ENCODE measurements at regions not wholly inside any gene's neighbourhood (a gene's known extent, or its start where the extent isn't known, plus 50 kb on each side); places are given as distances from the start of the nearest gene placed in this dataset.
"Not testable (repeated sequence)": the region's sequence is repeated elsewhere in the genome, so short reads cannot be mapped to it uniquely, and the experiment has no call there.

GRCh38 chr2:163934131-163934530, 198.3 kb upstream of the FIGN start:
- TF ChIP-seq CTCF (IDR thresholded peaks at IDR 0.05; ENCODE audit: extremely low read depth, missing control alignments), result no peak
- no peak for DNase-seq (ENCODE audit: low spot score)

- no peak for DNase-seq (ENCODE audit: low spot score)
- TF ChIP-seq CTCF (IDR thresholded peaks at IDR 0.05; ENCODE audit: extremely low read depth, missing control alignments), result no peak
These were observed 183.9 kb upstream of the FIGN start for GRCh38 chr2:163919717-163920116.

GRCh38 chr2:163914486-163914885, 178.7 kb upstream of the FIGN start:
- not testable (repeated sequence) for DNase-seq (ENCODE audit: low spot score)

- not testable (repeated sequence) for DNase-seq (ENCODE audit: low spot score)
These were observed 177.7 kb upstream of the FIGN start for GRCh38 chr2:163913532-163913944.

- TF ChIP-seq CTCF (IDR thresholded peaks at IDR 0.05; ENCODE audit: extremely low read depth, missing control alignments), result no peak
- no peak for DNase-seq (ENCODE audit: low spot score)
These were observed 173.7 kb upstream of the FIGN start for GRCh38 chr2:163909411-163910080.

GRCh38 chr2:163906410-163906809, 170.6 kb upstream of the FIGN start:
- TF ChIP-seq CTCF (IDR thresholded peaks at IDR 0.05; ENCODE audit: extremely low read depth, missing control alignments), result no peak
- DNase-seq (ENCODE audit: low spot score), result no peak

GRCh38 chr2:163897799-163898198, 162.0 kb upstream of the FIGN start:
- no peak for TF ChIP-seq CTCF (IDR thresholded peaks at IDR 0.05; ENCODE audit: extremely low read depth, missing control alignments)
- DNase-seq (ENCODE audit: low spot score), result no peak

GRCh38 chr2:163893444-163893843, 157.6 kb upstream of the FIGN start:
- not testable (repeated sequence) for DNase-seq (ENCODE audit: low spot score)

- no peak for DNase-seq (ENCODE audit: low spot score)
- TF ChIP-seq CTCF (IDR thresholded peaks at IDR 0.05; ENCODE audit: extremely low read depth, missing control alignments), result no peak
These were observed 152.8 kb upstream of the FIGN start for GRCh38 chr2:163888591-163888990.

Measured in GM20000 (cell line).